ENCODE measurements at regions not wholly inside any gene's neighbourhood (a gene's known extent, or its start where the extent isn't known, plus 50 kb on each side); places are given as distances from the start of the nearest gene placed in this dataset.

GRCh38 chr6:15800841-15801617, 138.2 kb upstream of the DTNBP1 start:
- no peak for TF ChIP-seq CTCF (IDR thresholded peaks at IDR 0.05; ENCODE audit: low read depth, low read length, missing control alignments)
- no peak overlapping the region for H3K4me3 ChIP-seq (ENCODE audit: low read depth, low read length)
- DNase-seq (ENCODE audit: low read depth), result no peak

GRCh38 chr6:15798533-15799255, 135.9 kb upstream of the DTNBP1 start:
- H3K4me3 ChIP-seq (ENCODE audit: low read depth, low read length), result no peak overlapping the region
- DNase-seq (ENCODE audit: low read depth), result no peak
- no peak for TF ChIP-seq CTCF (IDR thresholded peaks at IDR 0.05; ENCODE audit: low read depth, low read length, missing control alignments)

- no peak for TF ChIP-seq CTCF (IDR thresholded peaks at IDR 0.05; ENCODE audit: low read depth, low read length, missing control alignments)
- no peak for DNase-seq (ENCODE audit: low read depth)
- H3K4me3 ChIP-seq (ENCODE audit: low read depth, low read length), result no peak overlapping the region
Observed at GRCh38 chr6:15796844-15797243, 134.0 kb upstream of the DTNBP1 start.

GRCh38 chr6:15796130-15796771, 133.4 kb upstream of the DTNBP1 start:
- no peak overlapping the region for H3K4me3 ChIP-seq (ENCODE audit: low read depth, low read length)
- TF ChIP-seq CTCF (IDR thresholded peaks at IDR 0.05; ENCODE audit: low read depth, low read length, missing control alignments), result no peak
- DNase-seq (ENCODE audit: low read depth), result no peak

GRCh38 chr6:15793826-15794225, 131.0 kb upstream of the DTNBP1 start:
- TF ChIP-seq CTCF (IDR thresholded peaks at IDR 0.05; ENCODE audit: low read depth, low read length, missing control alignments), result no peak
- DNase-seq (ENCODE audit: low read depth), result no peak
- no peak overlapping the region for H3K4me3 ChIP-seq (ENCODE audit: low read depth, low read length)

GRCh38 chr6:15793288-15793687, 130.5 kb upstream of the DTNBP1 start:
- H3K4me3 ChIP-seq (ENCODE audit: low read depth, low read length), result no peak overlapping the region
- TF ChIP-seq CTCF (IDR thresholded peaks at IDR 0.05; ENCODE audit: low read depth, low read length, missing control alignments), result no peak
- no peak for DNase-seq (ENCODE audit: low read depth)

Measured in GM12864 (cell line).